ENCODE measurements at regions not wholly inside any gene's neighbourhood (a gene's known extent, or its start where the extent isn't known, plus 50 kb on each side); places are given as distances from the start of the nearest gene placed in this dataset.

GRCh38 chr4:3704669-3705068 lies 61.5 kb upstream of the ADRA2C start:
- H3K36me3 ChIP-seq (ENCODE audit: control insufficient read depth in 2 of 2, insufficient read depth in 2 of 2, low read length in 2 of 2), result no peaks in the 10 kb centered on the region
- no peak overlapping the region for H3K9ac ChIP-seq (ENCODE audit: low read depth in 1 of 2, low read length in 2 of 2)
- H3K4me1 ChIP-seq (ENCODE audit: control insufficient read depth in 2 of 2, insufficient read depth in 2 of 2, low read length in 2 of 2), result no peaks in the 10 kb centered on the region
- H3K9me3 ChIP-seq (ENCODE audit: control insufficient read depth in 2 of 2, low read length in 2 of 2), result no peaks in the 10 kb centered on the region
- no peak overlapping the region for H3K27ac ChIP-seq (ENCODE audit: low read depth in 2 of 2, low read length in 2 of 2)
- H3K27me3 ChIP-seq (ENCODE audit: control insufficient read depth in 2 of 2, insufficient read depth in 2 of 2, low read length in 2 of 2), result peaks cover 3 to 4% of the 10 kb centered on the region in 2 donors
- no peak overlapping the region for H3K4me3 ChIP-seq (ENCODE audit: low read length in 2 of 2)

- no peak overlapping the region for H3K4me3 ChIP-seq (ENCODE audit: low read length in 2 of 2)
- H3K4me1 ChIP-seq (ENCODE audit: control insufficient read depth in 2 of 2, insufficient read depth in 2 of 2, low read length in 2 of 2), result no peaks in the 10 kb centered on the region
- H3K9me3 ChIP-seq (ENCODE audit: control insufficient read depth in 2 of 2, low read length in 2 of 2), result no peaks in the 10 kb centered on the region
- H3K27ac ChIP-seq (ENCODE audit: low read depth in 2 of 2, low read length in 2 of 2), result no peak overlapping the region
- H3K36me3 ChIP-seq (ENCODE audit: control insufficient read depth in 2 of 2, insufficient read depth in 2 of 2, low read length in 2 of 2), result no peaks in the 10 kb centered on the region
- peaks cover 3 to 4% of the 10 kb centered on the region in 2 donors for H3K27me3 ChIP-seq (ENCODE audit: control insufficient read depth in 2 of 2, insufficient read depth in 2 of 2, low read length in 2 of 2)
- H3K9ac ChIP-seq (ENCODE audit: low read depth in 1 of 2, low read length in 2 of 2), result no peak overlapping the region
Measured at GRCh38 chr4:3703677-3704521, 62.3 kb upstream of the ADRA2C start.

GRCh38 chr4:3703343-3703676 lies 62.9 kb upstream of the ADRA2C start:
- no peak overlapping the region for H3K9ac ChIP-seq (ENCODE audit: low read depth in 1 of 2, low read length in 2 of 2)
- H3K27me3 ChIP-seq (ENCODE audit: control insufficient read depth in 2 of 2, insufficient read depth in 2 of 2, low read length in 2 of 2), result peaks cover 3 to 4% of the 10 kb centered on the region in 2 donors
- H3K9me3 ChIP-seq (ENCODE audit: control insufficient read depth in 2 of 2, low read length in 2 of 2), result no peaks in the 10 kb centered on the region
- H3K36me3 ChIP-seq (ENCODE audit: control insufficient read depth in 2 of 2, insufficient read depth in 2 of 2, low read length in 2 of 2), result no peaks in the 10 kb centered on the region
- H3K4me3 ChIP-seq (ENCODE audit: low read length in 2 of 2), result no peak overlapping the region
- H3K4me1 ChIP-seq (ENCODE audit: control insufficient read depth in 2 of 2, insufficient read depth in 2 of 2, low read length in 2 of 2), result no peaks in the 10 kb centered on the region
- H3K27ac ChIP-seq (ENCODE audit: low read depth in 2 of 2, low read length in 2 of 2), result no peak overlapping the region

GRCh38 chr4:3702561-3703221 lies 63.5 kb upstream of the ADRA2C start:
- H3K4me3 ChIP-seq (ENCODE audit: low read length in 2 of 2), result no peak overlapping the region
- H3K4me1 ChIP-seq (ENCODE audit: control insufficient read depth in 2 of 2, insufficient read depth in 2 of 2, low read length in 2 of 2), result no peaks in the 10 kb centered on the region
- no peaks in the 10 kb centered on the region for H3K9me3 ChIP-seq (ENCODE audit: control insufficient read depth in 2 of 2, low read length in 2 of 2)
- H3K36me3 ChIP-seq (ENCODE audit: control insufficient read depth in 2 of 2, insufficient read depth in 2 of 2, low read length in 2 of 2), result no peaks in the 10 kb centered on the region
- H3K27ac ChIP-seq (ENCODE audit: low read depth in 2 of 2, low read length in 2 of 2), result no peak overlapping the region
- peaks cover 3 to 4% of the 10 kb centered on the region in 2 donors for H3K27me3 ChIP-seq (ENCODE audit: control insufficient read depth in 2 of 2, insufficient read depth in 2 of 2, low read length in 2 of 2)
- H3K9ac ChIP-seq (ENCODE audit: low read depth in 1 of 2, low read length in 2 of 2), result no peak overlapping the region

GRCh38 chr4:3701736-3702560 lies 64.2 kb upstream of the ADRA2C start:
- Histone ChIP-seq H3K27me3 (ENCODE audit: control insufficient read depth in 2 of 2, insufficient read depth in 2 of 2, low read length in 2 of 2) (peaks cover 3 to 4% of the 10 kb centered on the region in 2 donors), H3K36me3 (ENCODE audit: control insufficient read depth in 2 of 2, insufficient read depth in 2 of 2, low read length in 2 of 2) (no peaks in the 10 kb centered on the region), H3K4me3 (ENCODE audit: low read length in 2 of 2) (no peak overlapping the region), H3K4me1 (ENCODE audit: control insufficient read depth in 2 of 2, insufficient read depth in 2 of 2, low read length in 2 of 2) (no peaks in the 10 kb centered on the region), H3K9me3 (ENCODE audit: control insufficient read depth in 2 of 2, low read length in 2 of 2) (no peaks in the 10 kb centered on the region), H3K27ac (ENCODE audit: low read depth in 2 of 2, low read length in 2 of 2) (no peak overlapping the region), H3K9ac (ENCODE audit: low read depth in 1 of 2, low read length in 2 of 2) (no peak overlapping the region)

GRCh38 chr4:3701271-3701734 lies 64.9 kb upstream of the ADRA2C start:
- H3K4me3 ChIP-seq (ENCODE audit: low read length in 2 of 2), result no peak overlapping the region
- H3K4me1 ChIP-seq (ENCODE audit: control insufficient read depth in 2 of 2, insufficient read depth in 2 of 2, low read length in 2 of 2), result no peaks in the 10 kb centered on the region
- H3K9me3 ChIP-seq (ENCODE audit: control insufficient read depth in 2 of 2, low read length in 2 of 2), result no peaks in the 10 kb centered on the region
- no peaks in the 10 kb centered on the region for H3K36me3 ChIP-seq (ENCODE audit: control insufficient read depth in 2 of 2, insufficient read depth in 2 of 2, low read length in 2 of 2)
- no peak overlapping the region for H3K27ac ChIP-seq (ENCODE audit: low read depth in 2 of 2, low read length in 2 of 2)
- peaks cover 3 to 4% of the 10 kb centered on the region in 2 donors for H3K27me3 ChIP-seq (ENCODE audit: control insufficient read depth in 2 of 2, insufficient read depth in 2 of 2, low read length in 2 of 2)
- H3K9ac ChIP-seq (ENCODE audit: low read depth in 1 of 2, low read length in 2 of 2), result no peak overlapping the region

- Histone ChIP-seq H3K9ac (ENCODE audit: low read depth in 1 of 2, low read length in 2 of 2) (no peak overlapping the region), H3K9me3 (ENCODE audit: control insufficient read depth in 2 of 2, low read length in 2 of 2) (no peaks in the 10 kb centered on the region), H3K36me3 (ENCODE audit: control insufficient read depth in 2 of 2, insufficient read depth in 2 of 2, low read length in 2 of 2) (no peaks in the 10 kb centered on the region), H3K27ac (ENCODE audit: low read depth in 2 of 2, low read length in 2 of 2) (no peak overlapping the region), H3K4me3 (ENCODE audit: low read length in 2 of 2) (no peak overlapping the region), H3K4me1 (ENCODE audit: control insufficient read depth in 2 of 2, insufficient read depth in 2 of 2, low read length in 2 of 2) (no peaks in the 10 kb centered on the region), H3K27me3 (ENCODE audit: control insufficient read depth in 2 of 2, insufficient read depth in 2 of 2, low read length in 2 of 2) (peaks cover 4 to 5% of the 10 kb centered on the region in 2 donors)
Measured at GRCh38 chr4:3700736-3701135, 65.4 kb upstream of the ADRA2C start.

GRCh38 chr4:3700223-3700622 lies 66.0 kb upstream of the ADRA2C start:
- H3K4me1 ChIP-seq (ENCODE audit: control insufficient read depth in 2 of 2, insufficient read depth in 2 of 2, low read length in 2 of 2), result no peaks in the 10 kb centered on the region

GRCh38 chr4:3699678-3700077 lies 66.5 kb upstream of the ADRA2C start:
- Histone ChIP-seq H3K27ac (ENCODE audit: low read depth in 2 of 2, low read length in 2 of 2) (no peak overlapping the region), H3K9me3 (ENCODE audit: control insufficient read depth in 2 of 2, low read length in 2 of 2) (no peaks in the 10 kb centered on the region), H3K36me3 (ENCODE audit: control insufficient read depth in 2 of 2, insufficient read depth in 2 of 2, low read length in 2 of 2) (no peaks in the 10 kb centered on the region), H3K4me3 (ENCODE audit: low read length in 2 of 2) (no peak overlapping the region), H3K9ac (ENCODE audit: low read depth in 1 of 2, low read length in 2 of 2) (no peak overlapping the region), H3K27me3 (ENCODE audit: control insufficient read depth in 2 of 2, insufficient read depth in 2 of 2, low read length in 2 of 2) (peaks cover 4 to 5% of the 10 kb centered on the region in 2 donors), H3K4me1 (ENCODE audit: control insufficient read depth in 2 of 2, insufficient read depth in 2 of 2, low read length in 2 of 2) (no peaks in the 10 kb centered on the region)

More at GRCh38 chr4:3700223-3700622, 66.0 kb upstream of the ADRA2C start:
- Histone ChIP-seq H3K9ac (ENCODE audit: low read depth in 1 of 2, low read length in 2 of 2) (no peak overlapping the region), H3K27me3 (ENCODE audit: control insufficient read depth in 2 of 2, insufficient read depth in 2 of 2, low read length in 2 of 2) (peaks cover 4 to 5% of the 10 kb centered on the region in 2 donors), H3K9me3 (ENCODE audit: control insufficient read depth in 2 of 2, low read length in 2 of 2) (no peaks in the 10 kb centered on the region), H3K27ac (ENCODE audit: low read depth in 2 of 2, low read length in 2 of 2) (no peak overlapping the region), H3K36me3 (ENCODE audit: control insufficient read depth in 2 of 2, insufficient read depth in 2 of 2, low read length in 2 of 2) (no peaks in the 10 kb centered on the region), H3K4me3 (ENCODE audit: low read length in 2 of 2) (no peak overlapping the region)

GRCh38 chr4:3699261-3699660 lies 66.9 kb upstream of the ADRA2C start:
- Histone ChIP-seq H3K27me3 (ENCODE audit: control insufficient read depth in 2 of 2, insufficient read depth in 2 of 2, low read length in 2 of 2) (peaks cover 4 to 5% of the 10 kb centered on the region in 2 donors), H3K9ac (ENCODE audit: low read depth in 1 of 2, low read length in 2 of 2) (no peak overlapping the region), H3K4me1 (ENCODE audit: control insufficient read depth in 2 of 2, insufficient read depth in 2 of 2, low read length in 2 of 2) (no peaks in the 10 kb centered on the region), H3K36me3 (ENCODE audit: control insufficient read depth in 2 of 2, insufficient read depth in 2 of 2, low read length in 2 of 2) (no peaks in the 10 kb centered on the region), H3K9me3 (ENCODE audit: control insufficient read depth in 2 of 2, low read length in 2 of 2) (no peaks in the 10 kb centered on the region), H3K4me3 (ENCODE audit: low read length in 2 of 2) (no peak overlapping the region), H3K27ac (ENCODE audit: low read depth in 2 of 2, low read length in 2 of 2) (no peak overlapping the region)
